IPS-20b (cell line): ENCODE measurements at regions not wholly inside any gene's neighbourhood (a gene's known extent, or its start where the extent isn't known, plus 50 kb on each side); places are given as distances from the start of the nearest gene placed in this dataset.

Experiments
- H3K27ac ChIP-seq: one replicate; pipeline ENCODE4 v1.5.1; 2013; ENCODE audit warnings: low read length
- H3K27me3 ChIP-seq: 2 replicates; pipeline ENCODE4 v1.6.1; 2013; ENCODE audit warnings: mild to moderate bottlenecking, low read length, inconsistent platforms; ENCODE audit not compliant: insufficient read depth
- H3K36me3 ChIP-seq: 2 replicates; pipeline ENCODE4 v1.6.1; 2013; ENCODE audit warnings: low read depth, mild to moderate bottlenecking, inconsistent platforms, low read length, moderate library complexity; ENCODE audit not compliant: insufficient read depth
- H3K4me1 ChIP-seq: 2 replicates; pipeline ENCODE4 v1.6.1; 2013; ENCODE audit warnings: mild to moderate bottlenecking, control low read depth, inconsistent platforms, low read length, moderate library complexity; ENCODE audit not compliant: insufficient read depth
- H3K4me3 ChIP-seq: 2 replicates; pipeline ENCODE4 v1.5.1; 2013; ENCODE audit warnings: mild to moderate bottlenecking, low read length, inconsistent platforms
- H3K9ac ChIP-seq: 2 replicates; pipeline ENCODE4 v1.6.1; 2013; ENCODE audit warnings: low read depth, mild to moderate bottlenecking, inconsistent platforms, low read length, moderate library complexity
- H3K9me3 ChIP-seq: 2 replicates; pipeline ENCODE4 v1.6.1; 2013; ENCODE audit warnings: mild to moderate bottlenecking, low read depth, low read length, inconsistent platforms; ENCODE audit not compliant: insufficient read depth

DNA sequence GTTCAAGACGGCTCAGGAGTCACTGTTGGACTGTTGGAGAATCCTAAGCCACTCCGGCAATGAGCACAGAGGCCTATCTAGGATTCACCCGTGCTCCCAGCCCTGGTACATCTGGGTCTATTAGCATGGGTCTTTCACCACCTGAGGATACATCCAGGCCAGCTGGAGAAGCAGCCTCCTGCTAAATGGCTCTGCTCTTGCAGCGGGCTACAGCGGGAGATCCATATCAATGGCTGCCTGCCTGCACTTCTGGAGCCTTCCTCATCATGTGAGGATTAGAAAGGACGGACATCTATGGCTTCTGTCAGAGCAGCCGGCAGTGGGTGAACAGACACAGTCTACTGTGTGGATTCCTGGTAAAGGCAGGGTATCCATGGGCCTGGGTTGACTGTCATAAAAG, 357.4 kb downstream of the MLLT3 start:
- Histone ChIP-seq H3K36me3 (no peaks in the 10 kb centered on the region), H3K27ac (no peak overlapping the region), H3K9me3 (peaks cover 7% of the 10 kb centered on the region; the same call in 1 of the 2 replicates), H3K27me3 (no peaks in the 10 kb centered on the region), H3K9ac (no peak overlapping the region), H3K4me3 (no peak overlapping the region), H3K4me1 (no peaks in the 10 kb centered on the region)

DNA sequence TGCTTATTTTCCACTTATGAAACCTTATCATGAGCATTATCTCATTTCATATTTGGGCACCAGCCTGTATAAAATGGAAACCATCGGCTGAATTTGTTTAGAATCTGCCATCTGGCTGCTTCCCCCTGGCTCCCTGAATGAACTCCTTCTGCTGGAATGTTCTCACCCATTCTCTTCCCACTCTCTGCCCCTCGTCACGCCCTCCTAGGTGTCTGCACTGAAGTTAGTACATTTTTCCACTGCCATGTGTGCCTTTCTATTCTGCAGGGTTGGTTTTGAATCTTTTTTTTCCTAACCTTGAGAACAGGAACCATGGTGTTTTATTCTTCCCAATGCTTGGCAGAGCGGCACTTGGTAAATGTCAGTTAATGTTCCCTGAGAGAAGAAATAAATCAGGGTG, 359.7 kb downstream of the MLLT3 start:
- Histone ChIP-seq H3K4me3 (no peak overlapping the region), H3K27me3 (no peaks in the 10 kb centered on the region), H3K9me3 (peaks cover 7% of the 10 kb centered on the region; the same call in 1 of the 2 replicates), H3K36me3 (no peaks in the 10 kb centered on the region), H3K4me1 (no peaks in the 10 kb centered on the region), H3K27ac (no peak overlapping the region), H3K9ac (no peak overlapping the region)

DNA sequence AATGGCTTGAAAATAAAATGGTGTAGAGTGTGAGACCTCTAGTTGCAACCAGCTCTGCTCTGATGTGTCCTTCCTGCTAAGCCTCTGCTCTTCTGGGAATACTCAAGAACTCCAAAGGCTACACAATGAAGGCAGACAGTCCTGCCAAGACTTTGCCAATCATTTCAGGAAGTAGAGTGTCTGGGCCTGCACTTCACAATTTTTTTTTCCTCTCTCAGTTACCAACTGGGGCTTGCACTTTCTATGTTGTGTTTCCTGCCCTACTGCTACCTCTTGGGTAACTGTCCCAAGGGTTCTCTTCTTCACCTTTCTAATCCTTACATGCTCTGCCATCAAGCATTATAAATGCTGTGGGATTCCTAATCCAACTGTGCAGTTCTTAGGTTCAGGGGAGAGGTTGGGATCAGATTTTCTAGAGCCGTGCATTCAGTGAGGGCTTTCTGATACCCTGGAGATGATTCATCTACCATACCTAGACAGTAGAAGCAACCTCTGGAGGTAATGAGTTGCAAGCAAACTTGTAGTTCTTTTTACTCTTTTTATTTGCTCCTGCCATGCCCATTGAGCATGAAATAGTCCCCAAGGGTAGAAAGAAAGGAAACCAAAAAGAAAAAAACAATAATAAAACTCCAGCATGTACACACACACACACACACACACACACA, 365.9 kb downstream of the MLLT3 start:
- Histone ChIP-seq H3K27me3 (peaks cover 17% of the 10 kb centered on the region; the same call in 1 of the 2 replicates), H3K36me3 (no peaks in the 10 kb centered on the region), H3K27ac (no peak overlapping the region), H3K4me3 (no peak overlapping the region), H3K4me1 (no peaks in the 10 kb centered on the region), H3K9ac (no peak overlapping the region), H3K9me3 (no peaks in the 10 kb centered on the region)

DNA sequence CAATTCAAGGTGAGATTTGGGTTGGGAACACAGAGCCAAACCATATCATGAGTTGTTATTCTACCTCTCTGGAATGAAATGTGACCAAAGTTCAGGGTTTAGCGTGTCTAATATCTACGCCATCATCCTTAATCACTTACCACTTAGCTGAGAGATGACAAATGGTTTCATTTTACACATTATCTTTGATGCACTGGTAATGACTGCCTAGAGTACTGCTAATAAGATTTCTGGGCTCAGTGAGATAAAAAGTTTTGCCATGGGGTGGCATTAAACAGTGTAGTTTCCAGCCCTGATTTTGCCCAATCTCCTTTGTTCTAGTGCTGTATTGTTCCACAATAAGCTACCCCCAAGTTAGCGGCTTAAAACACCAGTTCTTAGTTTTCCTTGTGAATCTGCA, 367.2 kb downstream of the MLLT3 start:
- peaks cover 17% of the 10 kb centered on the region; the same call in 1 of the 2 replicates for H3K27me3 ChIP-seq
- no peaks in the 10 kb centered on the region for H3K9me3 ChIP-seq
- H3K27ac ChIP-seq: no peak overlapping the region
- no peak overlapping the region for H3K9ac ChIP-seq
- H3K36me3 ChIP-seq: no peaks in the 10 kb centered on the region
- H3K4me1 ChIP-seq: no peaks in the 10 kb centered on the region
- no peak overlapping the region for H3K4me3 ChIP-seq

DNA sequence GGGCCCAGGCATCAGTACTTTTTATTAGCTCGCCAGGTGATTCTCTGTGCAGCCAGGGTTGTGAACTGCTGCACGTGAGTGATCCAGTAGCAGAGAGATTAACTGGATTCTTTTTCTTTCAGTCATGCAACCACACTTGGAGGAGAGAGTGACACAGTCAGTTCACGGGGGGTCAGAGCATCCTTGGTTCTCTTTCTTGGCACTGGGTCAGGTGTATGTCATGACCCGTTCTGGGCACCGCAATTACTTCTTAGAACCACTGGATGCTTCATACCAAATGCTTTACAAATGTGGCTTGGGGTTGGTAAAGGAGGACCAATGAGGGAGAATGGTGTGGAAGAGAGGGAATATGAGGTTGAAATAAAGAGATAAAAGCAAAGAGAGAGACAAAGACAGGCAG, 368.7 kb downstream of the MLLT3 start:
- Histone ChIP-seq H3K9me3 (no peaks in the 10 kb centered on the region; the same call in 1 of the 2 replicates), H3K27me3 (peaks cover 17% of the 10 kb centered on the region; the same call in 1 of the 2 replicates), H3K27ac (no peak overlapping the region)

DNA sequence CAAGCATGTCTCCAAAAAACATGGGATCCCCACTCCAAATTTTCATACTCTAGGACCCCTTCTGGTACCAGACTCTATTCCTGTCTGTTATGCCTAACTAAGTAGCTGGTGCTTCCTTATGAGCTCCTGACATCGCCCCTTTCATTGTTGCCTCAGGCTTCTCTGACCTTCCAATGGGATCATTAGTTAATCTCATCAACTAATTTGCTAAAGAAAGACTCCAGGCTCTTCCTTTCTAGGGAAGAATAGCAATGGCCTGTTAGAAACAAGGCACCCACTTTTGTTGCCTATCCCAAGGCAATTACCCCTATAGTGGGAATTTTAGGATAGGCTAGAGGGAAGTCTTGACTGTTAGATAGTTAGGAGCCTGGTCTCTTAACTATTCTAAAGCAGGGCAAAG, 369.5 kb downstream of the MLLT3 start:
- H3K27me3 ChIP-seq: peaks cover 17% of the 10 kb centered on the region; the same call in 1 of the 2 replicates
- H3K4me3 ChIP-seq: no peak overlapping the region
- H3K9me3 ChIP-seq: no peaks in the 10 kb centered on the region; the same call in 1 of the 2 replicates
- no peak overlapping the region for H3K27ac ChIP-seq
- no peaks in the 10 kb centered on the region for H3K36me3 ChIP-seq
- no peaks in the 10 kb centered on the region for H3K4me1 ChIP-seq
- H3K9ac ChIP-seq: no peak overlapping the region

More for the DNA sequence above, 368.7 kb downstream of the MLLT3 start:
- Histone ChIP-seq H3K4me1 (no peaks in the 10 kb centered on the region), H3K4me3 (no peak overlapping the region), H3K9ac (no peak overlapping the region), H3K36me3 (no peaks in the 10 kb centered on the region)

DNA sequence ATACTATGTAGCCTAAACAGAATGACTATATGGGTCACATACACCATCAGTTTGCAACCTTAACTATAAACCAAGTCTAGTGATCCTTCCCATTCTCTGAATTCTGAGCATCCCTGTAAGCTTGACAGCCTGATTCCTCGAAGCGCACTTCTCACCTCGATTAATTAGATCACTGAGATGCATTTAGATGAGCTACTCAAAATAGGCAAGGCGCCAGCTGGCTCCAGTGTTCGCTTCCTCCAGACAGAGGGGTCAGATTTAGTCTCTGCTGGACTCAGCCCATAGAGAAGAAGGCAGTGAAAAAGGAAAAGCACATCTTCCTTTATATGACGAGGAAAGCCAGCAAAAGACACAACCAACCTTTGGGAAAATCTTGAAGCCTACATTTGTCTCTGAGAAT, 371.5 kb downstream of the MLLT3 start:
- no peak overlapping the region for H3K9ac ChIP-seq
- no peak overlapping the region for H3K27ac ChIP-seq
- no peak overlapping the region for H3K4me3 ChIP-seq
- peaks cover 17% of the 10 kb centered on the region; the same call in 1 of the 2 replicates for H3K27me3 ChIP-seq
- no peaks in the 10 kb centered on the region for H3K4me1 ChIP-seq
- no peaks in the 10 kb centered on the region; the same call in 1 of the 2 replicates for H3K9me3 ChIP-seq
- no peaks in the 10 kb centered on the region for H3K36me3 ChIP-seq

DNA sequence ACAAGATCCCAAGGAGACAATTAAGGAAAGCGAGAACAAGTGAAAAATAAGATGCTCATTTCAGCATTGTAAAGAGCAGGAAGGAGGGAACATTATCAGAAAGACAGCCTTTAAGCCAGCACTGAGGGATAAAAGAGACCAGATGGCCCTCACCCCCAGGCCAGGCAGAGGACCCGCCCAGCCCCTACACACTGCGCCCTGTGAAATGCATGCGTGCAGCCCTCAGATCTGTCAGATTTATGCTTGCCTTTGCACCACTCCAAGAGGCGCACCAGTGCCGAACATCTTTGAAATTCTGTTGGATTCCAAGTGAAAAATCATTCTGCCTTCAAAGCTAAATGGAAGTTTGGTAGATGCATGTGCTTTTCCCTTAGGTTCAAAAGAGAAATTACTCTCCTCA, 378.0 kb downstream of the MLLT3 start:
- Histone ChIP-seq H3K4me3 (no peak overlapping the region), H3K36me3 (no peaks in the 10 kb centered on the region), H3K9me3 (no peaks in the 10 kb centered on the region; the same call in 1 of the 2 replicates), H3K9ac (no peak overlapping the region), H3K27ac (no peak overlapping the region), H3K4me1 (peaks cover 6% of the 10 kb centered on the region; the same call in 1 of the 2 replicates), H3K27me3 (no peaks in the 10 kb centered on the region; the same call in 1 of the 2 replicates)

DNA sequence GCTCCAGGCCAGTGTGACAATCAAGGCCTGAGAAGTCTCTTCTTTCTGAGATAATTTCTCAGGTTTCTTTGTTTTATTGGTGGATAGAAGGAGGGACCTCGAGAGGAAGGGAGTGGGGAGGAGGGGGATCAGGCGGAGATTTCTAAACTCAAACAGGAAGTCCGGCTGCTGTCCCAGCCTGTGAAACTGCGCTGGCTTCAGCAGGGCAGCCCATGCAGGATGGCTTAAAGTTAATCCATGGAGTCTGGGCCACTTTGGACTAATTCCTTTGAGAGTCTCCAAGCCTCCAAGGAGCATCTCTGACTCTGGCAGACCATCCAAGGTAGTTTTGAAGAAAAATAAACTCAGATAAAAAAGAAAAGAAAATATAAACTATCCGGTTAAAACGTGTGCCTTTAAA, 378.5 kb downstream of the MLLT3 start:
- Histone ChIP-seq H3K27me3 (no peaks in the 10 kb centered on the region; the same call in 1 of the 2 replicates), H3K9me3 (no peaks in the 10 kb centered on the region; the same call in 1 of the 2 replicates), H3K27ac (no peak overlapping the region), H3K9ac (no peak overlapping the region), H3K4me3 (no peak overlapping the region), H3K36me3 (no peaks in the 10 kb centered on the region), H3K4me1 (peaks cover 6% of the 10 kb centered on the region; the same call in 1 of the 2 replicates)

DNA sequence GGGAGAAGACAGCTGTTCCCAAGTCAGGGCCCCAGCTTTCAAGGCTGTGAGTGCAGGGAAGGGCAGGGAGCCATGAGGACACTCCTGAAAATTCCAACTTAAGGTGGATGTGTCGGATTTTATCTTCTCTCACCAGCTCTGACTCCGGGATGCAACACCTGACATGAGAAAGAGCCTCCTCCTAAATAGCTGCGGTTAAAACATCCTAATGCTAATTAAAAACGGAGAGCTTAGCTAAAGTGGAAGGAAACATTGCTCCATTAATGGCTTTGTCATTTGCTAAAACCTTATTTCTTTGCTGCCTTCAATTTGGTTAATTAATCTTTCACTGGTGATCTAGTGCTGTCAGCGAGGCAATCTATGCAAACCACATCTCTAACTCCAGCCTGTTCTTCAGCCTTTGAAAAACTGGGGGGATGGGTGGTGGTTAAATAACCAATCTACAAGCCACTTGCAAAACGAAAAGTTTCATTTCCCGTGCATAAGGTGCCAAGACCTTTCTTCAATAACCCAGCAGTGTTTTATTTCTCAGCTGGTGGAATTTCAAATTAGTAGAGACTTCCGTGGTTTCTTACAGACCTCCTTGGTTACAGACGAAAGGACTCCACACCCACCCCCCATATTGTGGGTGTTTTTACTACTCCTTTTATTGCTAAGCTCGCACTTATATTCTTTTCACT, 379.6 kb downstream of the MLLT3 start:
- no peak overlapping the region for H3K27ac ChIP-seq
- no peaks in the 10 kb centered on the region; the same call in 1 of the 2 replicates for H3K27me3 ChIP-seq
- H3K9me3 ChIP-seq: no peaks in the 10 kb centered on the region
- H3K4me1 ChIP-seq: peaks cover 6% of the 10 kb centered on the region; the same call in 1 of the 2 replicates
- no peak overlapping the region for H3K4me3 ChIP-seq
- H3K36me3 ChIP-seq: no peaks in the 10 kb centered on the region
- H3K9ac ChIP-seq: no peak overlapping the region

DNA sequence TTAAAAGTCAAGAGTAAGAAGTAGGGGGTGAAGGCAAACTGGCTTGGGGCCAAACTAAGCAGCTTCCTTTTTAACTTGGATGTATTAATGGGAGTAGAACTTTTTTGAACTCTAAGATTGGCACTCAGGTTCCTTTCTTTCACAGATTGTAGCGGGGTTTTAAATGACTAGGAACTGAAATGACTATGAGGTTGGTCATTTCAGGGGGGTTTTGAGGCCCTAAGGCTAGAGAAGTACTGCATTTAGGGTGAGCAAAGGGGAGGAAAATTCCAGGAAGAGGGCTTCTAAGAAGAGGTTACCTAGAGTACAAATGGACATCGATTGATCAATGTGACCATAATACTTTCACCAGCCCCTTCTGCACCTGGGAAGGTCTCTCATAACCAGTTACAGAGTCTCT, 381.8 kb downstream of the MLLT3 start:
- peaks cover 11% of the 10 kb centered on the region for H3K9me3 ChIP-seq
- H3K27ac ChIP-seq: no peak overlapping the region
- no peaks in the 10 kb centered on the region for H3K36me3 ChIP-seq
- H3K27me3 ChIP-seq: no peaks in the 10 kb centered on the region; the same call in 1 of the 2 replicates
- H3K4me3 ChIP-seq: no peak overlapping the region
- peaks cover 6% of the 10 kb centered on the region; the same call in 1 of the 2 replicates for H3K4me1 ChIP-seq
- no peak overlapping the region for H3K9ac ChIP-seq

DNA sequence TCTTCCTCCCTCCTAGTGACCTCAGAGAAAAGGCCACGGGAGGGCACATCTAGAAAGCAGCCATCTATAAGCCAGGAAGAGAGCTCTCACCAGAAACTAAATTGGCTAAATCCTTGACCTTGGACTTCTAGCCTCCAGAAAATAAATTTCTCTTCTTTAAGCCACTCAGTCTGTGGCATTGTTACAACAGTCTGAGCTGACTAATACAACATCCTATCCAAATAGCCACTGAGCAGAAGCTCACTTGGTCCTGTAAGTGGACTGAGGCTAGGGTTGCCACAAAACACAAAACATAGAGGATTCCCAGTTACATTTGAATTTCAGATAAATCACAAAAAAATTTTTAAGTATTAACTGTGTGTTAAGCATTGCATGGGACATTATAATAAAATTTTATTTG, 383.4 kb downstream of the MLLT3 start:
- Histone ChIP-seq H3K9me3 (peaks cover 21% of the 10 kb centered on the region), H3K4me3 (no peak overlapping the region), H3K36me3 (no peaks in the 10 kb centered on the region), H3K4me1 (peaks cover 6% of the 10 kb centered on the region; the same call in 1 of the 2 replicates), H3K27me3 (no peaks in the 10 kb centered on the region; the same call in 1 of the 2 replicates), H3K9ac (no peak overlapping the region), H3K27ac (no peak overlapping the region)
